SU-DHL-6 (cell line): ENCODE measurements at regions not wholly inside any gene's neighbourhood (a gene's known extent, or its start where the extent isn't known, plus 50 kb on each side); places are given as distances from the start of the nearest gene placed in this dataset.

Source experiments
- H2AFZ ChIP-seq: fragments of 200-600 bp; sonication (generic); 2 replicates; pipeline ENCODE4 v1.6.1; 2014; ENCODE audit warnings: low read depth, mild to moderate bottlenecking, moderate library complexity, mixed read lengths, antibody characterized with exemption, low read length; ENCODE audit not compliant: severe bottlenecking
- H3F3A ChIP-seq: fragments of 200-600 bp; shearing (Covaris generic); 2 replicates; pipeline ENCODE4 v1.6.0; 2016; ENCODE audit warnings: antibody characterized with exemption, mild to moderate bottlenecking; ENCODE audit not compliant: insufficient read depth
- H3K27ac ChIP-seq: fragments of 200-600 bp; sonication (generic); 2 replicates; pipeline ENCODE4 v1.5.1; 2016; ENCODE audit warnings: low read depth, mild to moderate bottlenecking, low read length, moderate library complexity, mixed read lengths
- H3K27me3 ChIP-seq: fragments of 200-600 bp; sonication (generic), shearing (Covaris generic); 2 replicates; pipeline ENCODE4 v1.6.0; 2014; ENCODE audit warnings: mild to moderate bottlenecking, low read length
- H3K36me3 ChIP-seq: fragments of 200-600 bp; sonication (generic); 2 replicates; pipeline ENCODE4 v1.6.1; 2014; ENCODE audit warnings: mild to moderate bottlenecking, low read length, mixed read lengths
- H3K4me2 ChIP-seq: fragments of 300-600, 200-600 bp; shearing (Covaris generic), sonication (generic); 2 replicates; pipeline ENCODE4 v1.6.0; 2014; ENCODE audit warnings: low read length, low read depth, mild to moderate bottlenecking; ENCODE audit not compliant: poor library complexity, severe bottlenecking
- H3K4me3 ChIP-seq: fragments of 200-600 bp; sonication (generic); 2 replicates; pipeline ENCODE4 v1.5.1; 2014; ENCODE audit warnings: antibody characterized with exemption, low read length, mild to moderate bottlenecking, mixed read lengths; ENCODE audit not compliant: insufficient read depth, poor library complexity, severe bottlenecking
- H3K79me2 ChIP-seq: fragments of 200-600 bp; sonication (generic); 2 replicates; pipeline ENCODE4 v1.6.1; 2014; ENCODE audit warnings: mild to moderate bottlenecking, low read length, moderate library complexity; ENCODE audit not compliant: insufficient read depth
- H3K9ac ChIP-seq: fragments of 200-600 bp; sonication (generic); 2 replicates; pipeline ENCODE4 v1.7.0; 2014; ENCODE audit warnings: mild to moderate bottlenecking, low read length
- H3K9me2 ChIP-seq: fragments of 200-600 bp; sonication (generic); replicated peaks from 2 replicates; pipeline ENCODE4 v1.6.1; 2014; ENCODE audit warnings: low read length; ENCODE audit not compliant: insufficient read depth
- H3K9me3 ChIP-seq: fragments of 200-600 bp; sonication (generic); 2 replicates; pipeline ENCODE4 v1.6.1; 2014; ENCODE audit warnings: low read length, mixed read lengths; ENCODE audit not compliant: insufficient read depth
- H4K20me1 ChIP-seq: fragments of 200-600 bp; sonication (generic); 2 replicates; pipeline ENCODE4 v1.6.1; 2014; ENCODE audit warnings: low read depth, mild to moderate bottlenecking, antibody characterized with exemption, low read length, moderate library complexity, mixed read lengths
- CTCF ChIP-seq: fragments of 200-600 bp; sonication (generic); IDR thresholded peaks from one replicate; pipeline ENCODE4 v1.5.1; 2017; ENCODE audit warnings: antibody characterized with exemption, mild to moderate bottlenecking, low read length, moderate library complexity; ENCODE audit not compliant: insufficient read depth, poor library complexity, severe bottlenecking
- EZH2phosphoT487 ChIP-seq: fragments of 200-600 bp; sonication (generic), shearing (Covaris generic); conservative IDR thresholded peaks from 2 replicates; pipeline ENCODE4 v1.6.1; 2018; ENCODE audit warnings: mild to moderate bottlenecking, antibody characterized with exemption, low read length, moderate library complexity, mixed read lengths

DNA sequence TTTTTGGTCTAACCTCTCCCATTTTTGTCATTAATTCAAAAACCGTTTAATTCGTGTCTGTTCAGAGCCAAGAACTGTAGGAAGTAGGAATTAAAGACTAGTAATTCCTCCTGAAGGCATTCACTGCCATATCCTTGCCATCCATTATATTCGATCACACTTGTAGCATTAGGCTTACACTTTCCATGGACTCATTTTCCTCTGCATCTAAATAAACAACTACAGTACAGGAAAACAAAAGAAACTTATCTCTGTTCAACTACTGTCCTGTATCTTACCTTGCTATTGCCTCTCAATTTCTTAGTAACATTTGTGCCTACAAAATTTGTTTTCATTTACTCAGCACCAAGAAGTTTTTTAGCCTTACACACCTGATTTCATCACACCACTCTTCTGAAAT is 111.6 kb upstream of the SEMA3C start:
- TF ChIP-seq CTCF, result no peak
- TF ChIP-seq EZH2phosphoT487, result no peak
- Histone ChIP-seq H4K20me1 (no peaks in the 10 kb centered on the region), H3K4me3 (no peak overlapping the region), H2AFZ (no peak overlapping the region), H3K27me3 (no peaks in the 10 kb centered on the region), H3K9ac (no peak overlapping the region), H3K9me2 (no peaks in the 10 kb centered on the region), H3K79me2 (no peaks in the 10 kb centered on the region), H3K9me3 (no peaks in the 10 kb centered on the region), H3K4me2 (no peak overlapping the region), H3K27ac (no peak overlapping the region), H3K36me3 (no peaks in the 10 kb centered on the region), H3F3A (no peaks in the 10 kb centered on the region)

- Histone ChIP-seq H3K9me2 (no peaks in the 10 kb centered on the region), H3F3A (no peaks in the 10 kb centered on the region), H3K27ac (no peak overlapping the region), H3K9me3 (no peaks in the 10 kb centered on the region), H3K79me2 (no peaks in the 10 kb centered on the region), H3K27me3 (no peaks in the 10 kb centered on the region), H3K36me3 (no peaks in the 10 kb centered on the region), H3K4me3 (no peak overlapping the region), H2AFZ (no peak overlapping the region), H3K9ac (no peak overlapping the region), H3K4me2 (no peak overlapping the region), H4K20me1 (no peaks in the 10 kb centered on the region)
- TF ChIP-seq CTCF (no peak), EZH2phosphoT487 (no peak)
These were observed 110.7 kb upstream of the SEMA3C start for GRCh38 chr7:81029511-81029910.

DNA sequence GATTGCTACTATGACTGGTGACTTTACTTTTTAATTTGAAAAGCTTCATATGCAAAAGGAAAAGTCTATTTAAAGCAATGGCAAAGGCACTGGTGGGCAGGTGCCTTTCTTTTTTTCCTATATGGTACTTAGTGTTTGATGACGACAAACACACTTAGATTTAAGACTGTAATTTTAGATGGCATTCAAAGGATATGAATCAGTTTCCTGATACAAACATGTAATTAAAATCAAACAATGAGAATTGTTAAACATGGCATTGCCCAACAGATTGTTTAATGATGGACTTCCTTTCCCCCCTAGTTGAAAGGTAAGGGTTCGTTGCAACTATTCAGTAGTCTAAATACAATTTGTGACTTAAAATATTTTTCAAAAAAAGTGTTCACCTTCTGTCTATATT is 106.5 kb upstream of the SEMA3C start:
- H2AFZ ChIP-seq, result no peak overlapping the region
- no peak for TF ChIP-seq EZH2phosphoT487
- no peak for TF ChIP-seq CTCF
- no peaks in the 10 kb centered on the region for H4K20me1 ChIP-seq
- H3K9me3 ChIP-seq, result no peaks in the 10 kb centered on the region
- H3K9me2 ChIP-seq, result no peaks in the 10 kb centered on the region
- no peaks in the 10 kb centered on the region for H3K27me3 ChIP-seq
- H3K79me2 ChIP-seq, result no peaks in the 10 kb centered on the region
- H3K27ac ChIP-seq, result no peak overlapping the region
- no peaks in the 10 kb centered on the region for H3F3A ChIP-seq
- no peak overlapping the region for H3K4me2 ChIP-seq
- H3K4me3 ChIP-seq, result no peak overlapping the region
- no peaks in the 10 kb centered on the region for H3K36me3 ChIP-seq
- H3K9ac ChIP-seq, result no peak overlapping the region

DNA sequence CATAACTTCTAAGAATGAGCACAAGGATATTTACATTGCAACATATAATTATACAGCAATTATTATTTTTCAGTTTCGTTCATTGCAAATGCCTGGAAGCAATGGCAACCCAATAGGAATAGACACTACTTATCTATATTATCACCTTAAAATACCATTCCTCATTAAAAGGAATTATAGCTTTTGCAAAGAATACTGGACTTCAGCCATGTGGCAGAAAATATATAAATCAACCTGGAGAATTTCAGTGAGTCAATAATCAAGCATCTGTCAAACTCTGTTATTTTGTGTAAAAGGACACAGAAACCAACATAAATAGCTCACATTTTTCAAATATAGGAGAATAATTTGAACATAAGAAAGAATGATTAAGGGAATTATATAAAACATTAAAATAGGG is 96.1 kb upstream of the SEMA3C start:
- Histone ChIP-seq H3K9me2 (no peaks in the 10 kb centered on the region), H4K20me1 (no peaks in the 10 kb centered on the region), H3K27me3 (no peaks in the 10 kb centered on the region), H3K4me2 (no peak overlapping the region), H3F3A (no peaks in the 10 kb centered on the region), H3K4me3 (no peak overlapping the region), H3K36me3 (no peaks in the 10 kb centered on the region), H3K9ac (no peak overlapping the region), H3K79me2 (no peaks in the 10 kb centered on the region), H2AFZ (no peak overlapping the region), H3K9me3 (no peaks in the 10 kb centered on the region), H3K27ac (no peak overlapping the region)
- TF ChIP-seq EZH2phosphoT487 (no peak), CTCF (no peak)
